ENCODE measurements at regions not wholly inside any gene's neighbourhood (a gene's known extent, or its start where the extent isn't known, plus 50 kb on each side); places are given as distances from the start of the nearest gene placed in this dataset.
"Not testable (repeated sequence)": the region's sequence is repeated elsewhere in the genome, so short reads cannot be mapped to it uniquely, and the experiment has no call there.

- no peak for DNase-seq (ENCODE audit: low spot score)
Measured at GRCh38 chr2:56803596-56803995, 619.8 kb downstream of the CCDC85A start.

- DNase-seq (ENCODE audit: low spot score): no peak
Measured at GRCh38 chr2:56806924-56807323, 623.1 kb downstream of the CCDC85A start.

- no peak for DNase-seq (ENCODE audit: low spot score)
Measured at GRCh38 chr2:56807861-56808260, 624.1 kb downstream of the CCDC85A start.

GRCh38 chr2:56811401-56811800, 627.6 kb downstream of the CCDC85A start:
- DNase-seq (ENCODE audit: low spot score): no peak

GRCh38 chr2:56812432-56812831, 628.6 kb downstream of the CCDC85A start:
- DNase-seq (ENCODE audit: low spot score): no peak

- DNase-seq (ENCODE audit: low spot score): no peak
Measured at GRCh38 chr2:56813490-56813889, 629.7 kb downstream of the CCDC85A start.

- DNase-seq (ENCODE audit: low spot score): no peak
Measured at GRCh38 chr2:56816666-56817065, 632.9 kb downstream of the CCDC85A start.

- no peak for DNase-seq (ENCODE audit: low spot score)
Measured at GRCh38 chr2:56831780-56832179, 648.0 kb downstream of the CCDC85A start.

- no peak for DNase-seq (ENCODE audit: low spot score)
Measured at GRCh38 chr2:56834686-56835085, 650.9 kb downstream of the CCDC85A start.

GRCh38 chr2:56840009-56840408, 656.2 kb downstream of the CCDC85A start:
- DNase-seq (ENCODE audit: low spot score): not testable (repeated sequence)

GRCh38 chr2:56860991-56861390, 677.2 kb downstream of the CCDC85A start:
- DNase-seq (ENCODE audit: low spot score): no peak

GRCh38 chr2:56871644-56872043, 687.9 kb downstream of the CCDC85A start:
- DNase-seq (ENCODE audit: low spot score): no peak

- no peak for DNase-seq (ENCODE audit: low spot score)
Measured at GRCh38 chr2:56874717-56875116, 690.9 kb downstream of the CCDC85A start.

- no peak for DNase-seq (ENCODE audit: low spot score)
Measured at GRCh38 chr2:56889738-56890137, 705.9 kb downstream of the CCDC85A start.

GRCh38 chr2:56892382-56892781, 708.6 kb downstream of the CCDC85A start:
- no peak for DNase-seq (ENCODE audit: low spot score)

- no peak for DNase-seq (ENCODE audit: low spot score)
Measured at GRCh38 chr2:56898986-56899385, 715.2 kb downstream of the CCDC85A start.

GRCh38 chr2:56912490-56912889, 728.7 kb downstream of the CCDC85A start:
- no peak for DNase-seq (ENCODE audit: low spot score)

- no peak for DNase-seq (ENCODE audit: low spot score)
Measured at GRCh38 chr2:56918790-56919189, 735.0 kb downstream of the CCDC85A start.

- no peak for DNase-seq (ENCODE audit: low spot score)
Measured at GRCh38 chr2:56933976-56934375, 750.2 kb downstream of the CCDC85A start.

GRCh38 chr2:56934866-56935265, 751.1 kb downstream of the CCDC85A start:
- DNase-seq (ENCODE audit: low spot score): no peak

- no peak for DNase-seq (ENCODE audit: low spot score)
Measured at GRCh38 chr2:56940054-56940453, 756.3 kb downstream of the CCDC85A start.

GRCh38 chr2:56952871-56953270, 769.1 kb downstream of the CCDC85A start:
- no peak for DNase-seq (ENCODE audit: low spot score)

- DNase-seq (ENCODE audit: low spot score): no peak
Measured at GRCh38 chr2:56960581-56960980, 776.8 kb downstream of the CCDC85A start.

- DNase-seq (ENCODE audit: low spot score): no peak
Measured at GRCh38 chr2:56962673-56963072, 778.9 kb downstream of the CCDC85A start.

GRCh38 chr2:56969513-56969912, 785.7 kb downstream of the CCDC85A start:
- DNase-seq (ENCODE audit: low spot score): no peak
